ENCODE measurements at regions not wholly inside any gene's neighbourhood (a gene's known extent, or its start where the extent isn't known, plus 50 kb on each side); places are given as distances from the start of the nearest gene placed in this dataset.
A peak's percentile ranks its signal among the peaks of the same experiment; 100 is the strongest.

DNA sequence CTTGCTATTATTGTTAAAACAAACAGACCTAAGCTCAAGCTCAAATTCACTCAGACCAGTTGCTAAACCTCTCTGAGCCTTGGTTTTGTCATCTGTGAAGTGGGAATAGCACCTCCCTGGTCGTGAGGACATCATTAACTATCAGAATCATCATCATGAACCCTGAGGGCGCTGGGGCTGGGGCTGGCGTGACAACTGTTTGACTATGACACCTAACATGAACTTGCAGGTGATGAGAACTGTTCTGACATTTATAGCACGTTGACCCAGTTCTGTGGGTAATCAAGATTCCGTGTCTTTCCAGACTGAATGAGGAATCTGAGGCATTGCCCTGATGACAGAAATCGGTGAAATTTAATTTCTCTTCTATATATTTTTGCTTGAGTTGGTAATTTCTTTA lies 71.3 kb upstream of the CDH5 start:
- Histone ChIP-seq H3K27me3 (ENCODE audit: insufficient read depth, poor library complexity, severe bottlenecking) (no peaks in the 10 kb centered on the region), H3K36me3 (ENCODE audit: low read depth) (no peaks in the 10 kb centered on the region), H3K27ac (ENCODE audit: poor library complexity, severe bottlenecking) (no peak overlapping the region), H3K4me3 (ENCODE audit: severe bottlenecking) (no peak overlapping the region), H3K4me1 (ENCODE audit: insufficient read depth, poor library complexity, severe bottlenecking) (no peaks in the 10 kb centered on the region), H3K9me3 (ENCODE audit: severe bottlenecking) (no peaks in the 10 kb centered on the region)
- ATAC-seq (ENCODE audit: low read depth): no peak
- TF ChIP-seq, protein P1, sequence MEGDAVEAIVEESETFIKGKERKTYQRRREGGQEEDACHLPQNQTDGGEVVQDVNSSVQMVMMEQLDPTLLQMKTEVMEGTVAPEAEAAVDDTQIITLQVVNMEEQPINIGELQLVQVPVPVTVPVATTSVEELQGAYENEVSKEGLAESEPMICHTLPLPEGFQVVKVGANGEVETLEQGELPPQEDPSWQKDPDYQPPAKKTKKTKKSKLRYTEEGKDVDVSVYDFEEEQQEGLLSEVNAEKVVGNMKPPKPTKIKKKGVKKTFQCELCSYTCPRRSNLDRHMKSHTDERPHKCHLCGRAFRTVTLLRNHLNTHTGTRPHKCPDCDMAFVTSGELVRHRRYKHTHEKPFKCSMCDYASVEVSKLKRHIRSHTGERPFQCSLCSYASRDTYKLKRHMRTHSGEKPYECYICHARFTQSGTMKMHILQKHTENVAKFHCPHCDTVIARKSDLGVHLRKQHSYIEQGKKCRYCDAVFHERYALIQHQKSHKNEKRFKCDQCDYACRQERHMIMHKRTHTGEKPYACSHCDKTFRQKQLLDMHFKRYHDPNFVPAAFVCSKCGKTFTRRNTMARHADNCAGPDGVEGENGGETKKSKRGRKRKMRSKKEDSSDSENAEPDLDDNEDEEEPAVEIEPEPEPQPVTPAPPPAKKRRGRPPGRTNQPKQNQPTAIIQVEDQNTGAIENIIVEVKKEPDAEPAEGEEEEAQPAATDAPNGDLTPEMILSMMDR (IDR thresholded peaks at IDR 0.05; ENCODE audit: poor library complexity, severe bottlenecking): no peak
- DNase-seq (ENCODE audit: low spot score): no peak

DNA sequence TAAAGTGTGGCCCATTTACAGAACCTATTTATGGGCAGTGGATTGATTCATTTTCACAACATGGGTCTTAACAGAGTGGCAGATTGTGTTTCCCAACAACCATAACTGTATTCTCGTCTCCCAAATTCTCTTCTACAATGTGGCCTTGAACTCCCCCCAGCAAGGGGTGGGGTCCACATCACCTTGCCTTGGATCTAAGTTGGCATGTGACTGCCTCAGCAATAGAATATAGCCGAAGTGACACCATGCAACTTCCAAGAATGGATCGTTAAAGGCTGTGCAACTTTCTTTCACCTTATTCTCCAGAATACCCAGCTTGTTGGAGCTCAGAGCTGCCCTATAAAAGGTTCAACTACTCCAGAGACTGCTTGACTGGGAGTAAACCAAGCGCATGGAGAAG lies 72.0 kb upstream of the CDH5 start:
- Histone ChIP-seq H3K27me3 (ENCODE audit: insufficient read depth, poor library complexity, severe bottlenecking) (no peaks in the 10 kb centered on the region), H3K27ac (ENCODE audit: poor library complexity, severe bottlenecking) (no peak overlapping the region), H3K36me3 (ENCODE audit: low read depth) (no peaks in the 10 kb centered on the region), H3K4me3 (ENCODE audit: severe bottlenecking) (no peak overlapping the region), H3K9me3 (ENCODE audit: severe bottlenecking) (no peaks in the 10 kb centered on the region), H3K4me1 (ENCODE audit: insufficient read depth, poor library complexity, severe bottlenecking) (no peaks in the 10 kb centered on the region)
- no peak for DNase-seq (ENCODE audit: low spot score)
- ATAC-seq (ENCODE audit: low read depth): no peak
- TF ChIP-seq, protein P1 (IDR thresholded peaks at IDR 0.05; ENCODE audit: poor library complexity, severe bottlenecking): no peak

DNA sequence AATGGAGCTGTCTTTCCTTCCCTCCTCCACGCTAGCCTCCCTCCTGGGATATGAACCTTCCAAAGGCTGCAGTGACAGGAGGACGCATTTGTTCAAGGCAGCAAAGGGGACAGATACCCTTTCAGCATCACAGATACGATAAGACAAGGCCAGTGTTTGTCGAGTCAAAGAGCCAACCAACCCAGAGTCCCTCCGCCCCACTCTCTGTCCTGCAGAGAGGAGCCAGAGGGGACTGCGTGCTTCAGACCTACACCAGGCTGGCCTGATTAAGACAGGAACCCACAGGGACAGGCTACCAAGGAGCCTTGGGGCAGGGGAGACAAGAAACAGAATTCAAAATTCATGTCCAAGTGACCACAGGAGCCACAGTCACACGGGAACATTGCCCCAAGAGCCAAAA lies 72.6 kb upstream of the CDH5 start:
- Histone ChIP-seq H3K4me1 (ENCODE audit: insufficient read depth, poor library complexity, severe bottlenecking) (no peaks in the 10 kb centered on the region), H3K4me3 (ENCODE audit: severe bottlenecking) (no peak overlapping the region), H3K9me3 (ENCODE audit: severe bottlenecking) (no peaks in the 10 kb centered on the region), H3K27ac (ENCODE audit: poor library complexity, severe bottlenecking) (no peak overlapping the region), H3K36me3 (ENCODE audit: low read depth) (no peaks in the 10 kb centered on the region), H3K27me3 (ENCODE audit: insufficient read depth, poor library complexity, severe bottlenecking) (no peaks in the 10 kb centered on the region)
- DNase-seq (ENCODE audit: low spot score) (peak; percentile 12), ATAC-seq (ENCODE audit: low read depth) (no peak)
- TF ChIP-seq, protein P1 (IDR thresholded peaks at IDR 0.05; ENCODE audit: poor library complexity, severe bottlenecking): no peak

DNA sequence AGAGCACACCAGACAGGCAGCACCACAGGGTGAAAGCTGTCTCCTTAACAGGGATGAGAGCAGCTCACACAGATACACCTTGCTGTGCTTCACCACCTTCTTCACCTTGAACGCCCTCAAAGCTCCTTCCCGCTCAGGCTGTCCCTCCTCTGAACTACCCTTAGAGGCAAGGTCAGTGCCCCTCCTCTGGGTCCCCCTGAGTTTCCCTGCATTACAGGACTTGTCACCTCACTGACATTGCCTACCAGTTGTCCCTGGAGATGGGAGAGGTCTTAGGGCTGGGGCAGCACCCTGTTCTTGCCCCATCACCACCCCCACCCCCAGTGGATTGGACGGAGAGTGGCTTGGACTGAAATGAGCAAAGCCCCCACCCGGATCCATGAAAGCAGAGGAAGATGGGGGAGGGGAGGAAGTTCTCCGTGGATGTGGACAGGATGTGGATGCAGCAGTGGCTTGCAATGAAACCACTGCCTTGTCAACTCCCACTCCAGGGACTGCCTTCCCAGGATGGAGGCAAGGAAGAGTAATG lies 73.2 kb upstream of the CDH5 start:
- H3K27me3 ChIP-seq (ENCODE audit: insufficient read depth, poor library complexity, severe bottlenecking): no peaks in the 10 kb centered on the region
- H3K36me3 ChIP-seq (ENCODE audit: low read depth): no peaks in the 10 kb centered on the region
- no peaks in the 10 kb centered on the region for H3K4me1 ChIP-seq (ENCODE audit: insufficient read depth, poor library complexity, severe bottlenecking)
- DNase-seq (ENCODE audit: low spot score) (peak; percentile 29), ATAC-seq (ENCODE audit: low read depth) (no peak)
- no peak overlapping the region for H3K27ac ChIP-seq (ENCODE audit: poor library complexity, severe bottlenecking)
- H3K9me3 ChIP-seq (ENCODE audit: severe bottlenecking): no peaks in the 10 kb centered on the region
- TF ChIP-seq, protein P1 (IDR thresholded peaks at IDR 0.05; ENCODE audit: poor library complexity, severe bottlenecking): no peak
- H3K4me3 ChIP-seq (ENCODE audit: severe bottlenecking): no peak overlapping the region

DNA sequence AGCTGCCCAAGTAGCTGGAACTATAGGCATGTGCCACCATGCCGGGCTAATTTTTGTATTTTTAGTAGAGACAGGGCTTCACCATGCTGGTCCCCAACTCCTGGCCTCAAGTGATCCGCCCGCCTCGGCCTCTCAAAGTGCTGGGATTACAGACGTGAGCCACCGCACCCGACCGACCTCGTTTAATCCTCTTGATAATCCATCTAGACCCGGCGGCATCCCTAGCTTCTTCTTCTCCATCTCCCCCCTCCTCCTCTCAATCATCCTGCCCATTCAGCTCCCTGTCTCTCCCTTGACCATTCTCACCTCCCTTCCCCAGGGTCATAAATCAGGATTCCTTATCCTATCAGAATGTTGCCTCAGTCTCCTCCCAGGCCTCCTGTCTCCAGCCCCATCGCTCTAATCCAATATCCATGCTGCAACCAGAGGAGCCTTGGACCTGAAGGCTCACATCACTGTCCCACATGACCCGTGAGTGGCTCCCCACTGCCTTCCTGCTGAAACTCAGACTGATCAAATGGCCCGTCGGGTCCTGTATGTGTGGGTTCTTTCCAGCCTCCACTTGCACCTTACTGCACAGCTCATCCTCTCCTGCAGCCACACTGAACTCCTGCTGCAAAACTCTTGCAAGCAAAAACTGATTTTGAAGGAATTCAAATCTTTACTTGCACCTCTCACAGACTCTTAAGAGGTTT lies 74.1 kb upstream of the CDH5 start:
- Histone ChIP-seq H3K27me3 (ENCODE audit: insufficient read depth, poor library complexity, severe bottlenecking) (no peaks in the 10 kb centered on the region), H3K4me3 (ENCODE audit: severe bottlenecking) (no peak overlapping the region), H3K4me1 (ENCODE audit: insufficient read depth, poor library complexity, severe bottlenecking) (no peaks in the 10 kb centered on the region), H3K36me3 (ENCODE audit: low read depth) (no peaks in the 10 kb centered on the region), H3K9me3 (ENCODE audit: severe bottlenecking) (no peaks in the 10 kb centered on the region), H3K27ac (ENCODE audit: poor library complexity, severe bottlenecking) (no peak overlapping the region)
- ATAC-seq (ENCODE audit: low read depth): no peak
- DNase-seq (ENCODE audit: low spot score): peak; percentile 21
- TF ChIP-seq, protein P1 (IDR thresholded peaks at IDR 0.05; ENCODE audit: poor library complexity, severe bottlenecking): no peak
